Neural cell (in vitro differentiated cells): ENCODE measurements at regions not wholly inside any gene's neighbourhood (a gene's known extent, or its start where the extent isn't known, plus 50 kb on each side); places are given as distances from the start of the nearest gene placed in this dataset.

Experiments
- CTCF ChIP-seq: fragments of 450-650 bp; IDR thresholded peaks from 2 replicates; pipeline ENCODE4 v1.5.1; 2014; ENCODE audit warnings: antibody characterized with exemption, mild to moderate bottlenecking, moderate library complexity; ENCODE audit not compliant: poor library complexity, severe bottlenecking
- EP300 ChIP-seq: fragments of 450-650 bp; conservative IDR thresholded peaks from 2 replicates; pipeline ENCODE4 v1.6.1; 2014; ENCODE audit warnings: antibody characterized with exemption, mild to moderate bottlenecking, moderate library complexity; ENCODE audit not compliant: poor library complexity, severe bottlenecking
- EZH2 ChIP-seq: fragments of 200-600, 300-800 bp; shearing (Covaris generic), sonication (generic); IDR thresholded peaks from 2 replicates; pipeline ENCODE4 v1.6.1; 2014; ENCODE audit warnings: antibody characterized with exemption, low read length, borderline replicate concordance, mild to moderate bottlenecking; ENCODE audit not compliant: insufficient read depth, poor library complexity, severe bottlenecking
- POLR2AphosphoS5 ChIP-seq: IDR thresholded peaks from 2 replicates; pipeline ENCODE4 v1.6.1; 2012
- RAD21 ChIP-seq: fragments of 450-650 bp; conservative IDR thresholded peaks from 2 replicates; pipeline ENCODE4 v1.6.1; 2014; ENCODE audit warnings: antibody characterized with exemption, mild to moderate bottlenecking, moderate library complexity
- REST ChIP-seq: IDR thresholded peaks from 2 replicates; pipeline ENCODE4 v1.6.1; 2012; ENCODE audit warnings: borderline replicate concordance
- TAF1 ChIP-seq: IDR thresholded peaks from 2 replicates; pipeline ENCODE4 v1.6.1; 2012; ENCODE audit warnings: low read depth

GRCh38 chr15:46416544-46416943 lies 781.7 kb downstream of the SQOR start:
- TF ChIP-seq CTCF (no peak), RAD21 (no peak), POLR2AphosphoS5 (no peak), EZH2 (no peak), REST (no peak), EP300 (no peak), TAF1 (no peak)
